ENCODE measurements at regions not wholly inside any gene's neighbourhood (a gene's known extent, or its start where the extent isn't known, plus 50 kb on each side); places are given as distances from the start of the nearest gene placed in this dataset.

GRCh38 chr2:138252587-138252986 is 249.0 kb upstream of the SPOPL start:
- intact Hi-C loops (cut with DNase I): no loop called here
- WGBS: 100% methylated on average over 1 of the region's 1 CpG

GRCh38 chr2:138255670-138256069 is 245.9 kb upstream of the SPOPL start:
- Histone ChIP-seq H3K9me3 (no peaks in the 10 kb centered on the region), H3K36me3 (no peaks in the 10 kb centered on the region), H3K27me3 (no peaks in the 10 kb centered on the region), H3K4me1 (no peaks in the 10 kb centered on the region), H3K27ac (replicated peaks in 1 of 4) (no peak overlapping the region), H3K4me3 (no peak overlapping the region)
- 96% methylated on average over 1 of the region's 1 CpG for WGBS
- intact Hi-C loops (cut with DNase I): no loop called here
- no peak for TF ChIP-seq EP300 (IDR thresholded peaks at IDR 0.05)
- DNase-seq (ENCODE audit: extremely low spot score): no peak

More at GRCh38 chr2:138252587-138252986, 249.0 kb upstream of the SPOPL start:
- Histone ChIP-seq H3K9me3 (no peaks in the 10 kb centered on the region), H3K4me3 (no peak overlapping the region), H3K27ac (replicated peaks in 1 of 4) (no peak overlapping the region), H3K4me1 (no peaks in the 10 kb centered on the region), H3K27me3 (no peaks in the 10 kb centered on the region), H3K36me3 (no peaks in the 10 kb centered on the region)
- DNase-seq (ENCODE audit: extremely low spot score): no peak
- TF ChIP-seq CTCF (IDR thresholded peaks at IDR 0.05) (no peak), POLR2AphosphoS5 (IDR thresholded peaks at IDR 0.05) (no peak), POLR2A (IDR thresholded peaks at IDR 0.05; ENCODE audit: low read depth) (no peak), EP300 (IDR thresholded peaks at IDR 0.05) (no peak)

GRCh38 chr2:138267161-138267901 is 234.2 kb upstream of the SPOPL start:
- 72% methylated on average over 4 of the region's 4 CpGs for WGBS
- intact Hi-C loops (cut with DNase I): no loop called here

GRCh38 chr2:138267902-138268254 is 233.7 kb upstream of the SPOPL start:
- no peaks in the 10 kb centered on the region for H3K36me3 ChIP-seq
- intact Hi-C loops (cut with DNase I): no loop called here
- no peak for TF ChIP-seq POLR2AphosphoS5 (IDR thresholded peaks at IDR 0.05)
- no peak for TF ChIP-seq CTCF (IDR thresholded peaks at IDR 0.05)
- TF ChIP-seq EP300 (IDR thresholded peaks at IDR 0.05): no peak
- no peak for TF ChIP-seq POLR2A (IDR thresholded peaks at IDR 0.05; ENCODE audit: low read depth)
- DNase-seq (ENCODE audit: extremely low spot score): no peak
- peaks cover 0 to 4% (median 1%) of the 10 kb centered on the region in 4 donors for H3K9me3 ChIP-seq
- no peaks in the 10 kb centered on the region for H3K27me3 ChIP-seq
- H3K4me3 ChIP-seq: no peak overlapping the region
- no peak overlapping the region for H3K27ac ChIP-seq (replicated peaks in 1 of 4)
- H3K4me1 ChIP-seq: peaks cover 0 to 11% (median 1%) of the 10 kb centered on the region in 4 donors

More at GRCh38 chr2:138267161-138267901, 234.2 kb upstream of the SPOPL start:
- no peak for DNase-seq (ENCODE audit: extremely low spot score)
- no peak for TF ChIP-seq EP300 (IDR thresholded peaks at IDR 0.05)
- TF ChIP-seq POLR2AphosphoS5 (IDR thresholded peaks at IDR 0.05): no peak
- TF ChIP-seq CTCF (IDR thresholded peaks at IDR 0.05): no peak
- no peak for TF ChIP-seq POLR2A (IDR thresholded peaks at IDR 0.05; ENCODE audit: low read depth)
- Histone ChIP-seq H3K9me3 (peaks cover 0 to 8% (median 5%) of the 10 kb centered on the region in 4 donors), H3K27ac (replicated peaks in 1 of 4) (no peak overlapping the region), H3K4me1 (peaks cover 0 to 5% (median 0%) of the 10 kb centered on the region in 4 donors), H3K4me3 (no peak overlapping the region), H3K27me3 (no peaks in the 10 kb centered on the region), H3K36me3 (no peaks in the 10 kb centered on the region)

- no peaks in the 10 kb centered on the region for H3K36me3 ChIP-seq
- no peak overlapping the region for H3K27ac ChIP-seq (replicated peaks in 1 of 4)
- no peaks in the 10 kb centered on the region for H3K9me3 ChIP-seq
- no peak for DNase-seq (ENCODE audit: extremely low spot score)
- TF ChIP-seq POLR2AphosphoS5 (IDR thresholded peaks at IDR 0.05) (no peak), EP300 (IDR thresholded peaks at IDR 0.05) (no peak), CTCF (IDR thresholded peaks at IDR 0.05) (no peak), POLR2A (IDR thresholded peaks at IDR 0.05; ENCODE audit: low read depth) (no peak)
- 70% methylated on average over 1 of the region's 1 CpG for WGBS
- intact Hi-C loops (cut with DNase I): no loop called here
- H3K4me3 ChIP-seq: no peak overlapping the region
- no peaks in the 10 kb centered on the region for H3K27me3 ChIP-seq
- peaks cover 0 to 15% (median 1%) of the 10 kb centered on the region in 4 donors for H3K4me1 ChIP-seq
Observed at GRCh38 chr2:138269765-138270164, 231.8 kb upstream of the SPOPL start.

Measured in esophagus muscularis mucosa (tissue), 4 donors.